GM12892 (cell line): ENCODE measurements at regions not wholly inside any gene's neighbourhood (a gene's known extent, or its start where the extent isn't known, plus 50 kb on each side); places are given as distances from the start of the nearest gene placed in this dataset.

ENCODE experiments used
- POLR2A ChIP-seq: IDR thresholded peaks from 2 replicates; pipeline ENCODE4 v1.6.1; 2011; ENCODE audit warnings: low read depth, low read length, control low read depth
- POLR2AphosphoS5 ChIP-seq: IDR thresholded peaks from 2 replicates; pipeline ENCODE4 v1.6.1; 2011; ENCODE audit warnings: low read depth, low read length, control low read depth
- TAF1 ChIP-seq: IDR thresholded peaks from 2 replicates; pipeline ENCODE4 v1.6.1; 2011; ENCODE audit warnings: low read depth, mild to moderate bottlenecking, control low read depth, low read length, borderline replicate concordance

DNA sequence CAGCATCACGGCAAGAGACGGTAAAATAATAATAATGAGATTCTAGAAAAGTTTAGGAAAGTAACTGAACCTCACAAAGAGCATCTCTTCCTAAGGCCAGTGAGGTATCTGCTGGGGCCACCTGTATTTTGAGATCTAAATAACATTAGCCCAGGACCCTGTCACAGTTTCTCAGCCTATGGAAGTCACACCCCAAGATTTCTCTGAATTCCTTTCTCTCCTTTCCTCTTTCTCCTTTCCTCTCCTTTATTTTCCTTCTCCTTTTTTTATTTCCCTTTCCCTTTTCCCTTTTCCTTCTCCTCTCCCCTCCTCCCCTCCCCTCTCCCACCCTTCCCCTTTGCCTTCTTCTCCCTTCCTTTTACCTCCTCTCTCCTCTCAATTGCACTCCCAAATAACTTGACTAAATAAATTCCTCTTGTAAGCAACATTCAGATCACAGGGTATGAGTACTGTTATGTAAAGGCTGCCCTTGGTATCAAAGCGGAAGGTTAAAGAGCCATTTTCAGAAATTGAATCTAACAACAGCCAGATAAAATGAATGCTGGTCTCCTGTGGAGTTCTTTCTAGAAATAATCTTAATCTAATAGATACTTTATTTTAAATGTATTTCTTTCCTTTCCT is 506.2 kb downstream of the EPM2A start:
- TF ChIP-seq POLR2A (no peak), TAF1 (no peak), POLR2AphosphoS5 (no peak)
